ENCODE measurements at regions not wholly inside any gene's neighbourhood (a gene's known extent, or its start where the extent isn't known, plus 50 kb on each side); places are given as distances from the start of the nearest gene placed in this dataset.

GRCh38 chr5:6861036-6861435, 147.8 kb downstream of the TENT4A start (continued):
- TF ChIP-seq CHD7 (IDR thresholded peaks at IDR 0.05; ENCODE audit: insufficient replicate concordance, low read length) (no peak), CTCF (IDR thresholded peaks at IDR 0.05; ENCODE audit: control extremely low read depth in 1 of 3, insufficient read depth in 1 of 3, low read depth in 1 of 3, low read length in 3 of 3) (no peak), CHD1 (IDR thresholded peaks at IDR 0.05; ENCODE audit: low read depth, low read length) (no peak), E2F6 (IDR thresholded peaks at IDR 0.05) (no peak), RNF2 (IDR thresholded peaks at IDR 0.05; ENCODE audit: borderline replicate concordance, low read depth, low read length, missing control alignments, poor library complexity, severe bottlenecking) (no peak), ZNF274 (IDR thresholded peaks at IDR 0.05; ENCODE audit: borderline replicate concordance, extremely low read depth, low read length) (no peak), EGR1 (IDR thresholded peaks at IDR 0.05; ENCODE audit: borderline replicate concordance, low read depth, low read length) (no peak)

All from H1 (cell line).